Astrocyte of the spinal cord (primary cell): ENCODE measurements at regions not wholly inside any gene's neighbourhood (a gene's known extent, or its start where the extent isn't known, plus 50 kb on each side); places are given as distances from the start of the nearest gene placed in this dataset.
A peak's percentile ranks its signal among the peaks of the same experiment; 100 is the strongest.
"Not testable (repeated sequence)": the region's sequence is repeated elsewhere in the genome, so short reads cannot be mapped to it uniquely, and the experiment has no call there.

Source experiments
- DNase-seq: peaks from one replicate; pipeline ENCODE4 v3.0.0; 2011; ENCODE audit warnings: low read depth, low spot score
- H3K4me3 ChIP-seq: 2 replicates; pipeline ENCODE4 v1.5.1; 2011; ENCODE audit warnings: low read depth, mild to moderate bottlenecking, low read length, moderate library complexity
- in situ Hi-C: cut with HindIII; loops from 2 replicates; pipeline ENCODE4 v1.10.0; 2017; ENCODE audit warnings: low sequenced_read_pairs
- TF ChIP-seq, protein P1 (sequence below): IDR thresholded peaks from 2 replicates; pipeline ENCODE4 v1.5.1; 2012; ENCODE audit warnings: low read depth, mild to moderate bottlenecking, low read length, inconsistent platforms

DNA sequence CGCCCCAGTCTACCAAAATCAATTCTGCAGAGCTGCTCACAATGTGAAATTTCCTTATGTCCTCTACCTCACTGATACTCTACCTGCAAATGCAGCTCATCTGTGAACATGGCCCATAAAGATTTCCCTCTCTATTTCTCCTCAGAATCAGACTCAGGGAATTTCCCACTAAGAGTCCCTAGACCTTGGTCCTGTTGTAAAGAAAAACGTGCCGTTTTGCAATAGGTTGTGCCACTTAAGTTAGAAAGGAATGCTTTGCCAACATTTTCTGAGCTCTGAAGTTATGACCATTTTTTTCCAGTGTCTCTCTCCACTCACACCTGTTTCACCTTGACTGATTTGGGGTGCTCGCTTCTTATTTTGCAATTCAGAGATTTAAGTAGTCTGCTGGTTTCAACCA is 100.7 kb downstream of the SPDYE17 start:
- H3K4me3 ChIP-seq, DNase-seq, in situ Hi-C loops: not testable (repeated sequence)

DNA sequence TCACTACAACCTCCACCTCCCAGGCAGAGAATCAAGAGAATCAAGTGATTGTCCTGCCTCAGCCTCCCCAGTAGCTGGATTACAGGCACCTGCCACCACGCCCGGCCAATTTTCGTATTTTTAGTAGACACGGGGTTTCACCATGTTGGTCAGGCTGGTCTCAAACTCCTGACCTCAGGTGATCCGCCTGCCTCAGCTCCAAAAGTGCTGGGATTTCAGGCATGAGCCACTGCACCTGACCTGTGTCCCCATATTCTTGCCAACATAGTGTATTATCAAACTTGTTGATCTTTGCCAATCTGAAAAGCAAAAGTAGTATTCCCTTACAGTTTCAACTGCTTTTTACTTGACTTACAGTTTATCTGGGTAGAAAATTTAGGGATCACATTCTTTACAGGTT is 101.7 kb downstream of the SPDYE17 start:
- in situ Hi-C loops, DNase-seq: not testable (repeated sequence)

DNA sequence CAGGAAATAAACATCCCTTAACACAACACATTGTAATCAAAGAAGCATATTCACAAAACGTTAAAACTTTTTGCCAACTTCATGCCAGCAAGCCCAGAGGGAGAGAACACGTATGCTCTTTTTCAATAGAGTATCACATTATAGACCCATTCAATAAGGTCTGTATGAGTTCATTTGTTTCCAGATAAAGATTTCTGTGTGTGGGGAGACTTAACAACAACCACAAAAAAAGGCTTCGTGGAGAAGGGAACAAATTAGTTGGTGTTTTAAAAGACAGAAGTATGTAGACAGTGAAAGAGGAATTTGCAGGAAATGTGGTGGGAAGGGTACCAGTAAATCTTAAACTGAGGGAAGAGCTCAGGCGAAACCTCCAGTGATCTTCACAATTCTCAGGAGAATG is 103.4 kb downstream of the SPDYE17 start:
- in situ Hi-C loops, DNase-seq, H3K4me3 ChIP-seq: not testable (repeated sequence)

More for the DNA sequence above, 101.7 kb downstream of the SPDYE17 start:
- H3K4me3 ChIP-seq, result not testable (repeated sequence)

DNA sequence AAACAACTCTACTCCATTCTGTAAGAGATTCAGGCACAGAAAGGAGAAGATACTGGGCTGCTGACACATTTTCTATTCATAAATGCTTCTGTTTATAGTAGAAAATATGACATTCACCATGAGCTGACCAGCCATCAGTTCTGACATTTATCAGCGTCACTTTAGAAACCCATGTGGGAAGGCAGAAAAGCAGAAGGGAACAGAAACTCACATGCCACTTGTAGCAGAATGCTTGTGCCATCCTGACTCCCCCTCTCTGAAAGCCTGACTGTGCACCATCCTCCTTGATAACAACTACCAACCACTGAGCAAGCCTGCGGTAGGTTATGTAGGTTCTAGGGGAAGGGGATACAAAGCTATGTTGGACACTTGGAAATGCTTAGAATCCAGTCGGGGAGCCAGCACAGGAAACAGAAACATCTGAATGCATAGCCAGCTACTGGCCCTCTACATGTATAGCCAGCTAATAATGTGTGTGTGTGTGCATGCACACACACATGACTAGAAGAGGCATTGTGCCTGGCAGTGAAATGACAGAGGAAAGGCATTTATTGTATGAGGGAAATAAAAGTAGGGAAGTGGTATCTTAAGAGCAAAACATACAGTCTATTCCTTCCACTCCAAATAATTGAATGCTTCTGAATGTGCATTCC is 104.3 kb downstream of the SPDYE17 start:
- in situ Hi-C loops, H3K4me3 ChIP-seq, DNase-seq: not testable (repeated sequence)

DNA sequence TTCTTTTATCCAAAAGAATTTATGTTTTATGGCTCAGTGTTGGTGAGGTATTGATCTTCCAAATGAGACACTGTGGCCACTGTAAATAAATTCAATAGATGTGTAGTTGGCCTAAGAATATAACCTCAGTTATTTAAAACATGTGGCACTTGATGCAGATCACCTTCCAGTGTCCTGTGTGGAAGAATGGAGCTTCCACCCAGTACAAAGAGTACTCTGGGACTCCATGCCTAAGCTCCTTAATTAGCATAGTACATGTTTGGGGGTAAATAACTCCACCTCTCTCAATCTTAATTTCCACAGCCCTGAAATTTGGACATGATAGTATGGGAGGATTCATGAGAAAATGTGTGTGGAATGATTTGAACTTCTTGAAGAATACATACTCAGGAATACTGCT is 105.7 kb downstream of the SPDYE17 start:
- in situ Hi-C loops, H3K4me3 ChIP-seq, DNase-seq: not testable (repeated sequence)

DNA sequence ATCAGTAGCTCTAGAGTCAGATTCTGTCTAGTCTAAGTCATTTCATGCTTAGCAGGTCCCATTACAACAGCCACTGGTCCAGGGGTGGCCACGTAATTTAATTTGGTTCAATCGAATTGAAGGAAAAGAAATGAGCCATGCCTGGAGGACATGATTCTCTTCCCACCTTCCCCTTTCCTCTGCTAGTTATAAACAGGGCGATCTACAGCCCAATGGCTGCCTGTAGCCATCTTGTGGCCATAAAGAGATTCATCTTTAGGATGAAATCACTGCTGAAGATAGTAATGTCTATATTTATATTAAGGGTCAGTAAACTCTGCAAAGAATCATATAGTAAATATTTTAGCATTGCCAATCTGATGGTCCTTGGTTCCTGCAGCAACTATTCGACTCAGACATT is 107.4 kb downstream of the SPDYE17 start:
- H3K4me3 ChIP-seq, in situ Hi-C loops, DNase-seq: not testable (repeated sequence)
- TF ChIP-seq, protein P1, sequence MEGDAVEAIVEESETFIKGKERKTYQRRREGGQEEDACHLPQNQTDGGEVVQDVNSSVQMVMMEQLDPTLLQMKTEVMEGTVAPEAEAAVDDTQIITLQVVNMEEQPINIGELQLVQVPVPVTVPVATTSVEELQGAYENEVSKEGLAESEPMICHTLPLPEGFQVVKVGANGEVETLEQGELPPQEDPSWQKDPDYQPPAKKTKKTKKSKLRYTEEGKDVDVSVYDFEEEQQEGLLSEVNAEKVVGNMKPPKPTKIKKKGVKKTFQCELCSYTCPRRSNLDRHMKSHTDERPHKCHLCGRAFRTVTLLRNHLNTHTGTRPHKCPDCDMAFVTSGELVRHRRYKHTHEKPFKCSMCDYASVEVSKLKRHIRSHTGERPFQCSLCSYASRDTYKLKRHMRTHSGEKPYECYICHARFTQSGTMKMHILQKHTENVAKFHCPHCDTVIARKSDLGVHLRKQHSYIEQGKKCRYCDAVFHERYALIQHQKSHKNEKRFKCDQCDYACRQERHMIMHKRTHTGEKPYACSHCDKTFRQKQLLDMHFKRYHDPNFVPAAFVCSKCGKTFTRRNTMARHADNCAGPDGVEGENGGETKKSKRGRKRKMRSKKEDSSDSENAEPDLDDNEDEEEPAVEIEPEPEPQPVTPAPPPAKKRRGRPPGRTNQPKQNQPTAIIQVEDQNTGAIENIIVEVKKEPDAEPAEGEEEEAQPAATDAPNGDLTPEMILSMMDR, result peak; percentile 28

DNA sequence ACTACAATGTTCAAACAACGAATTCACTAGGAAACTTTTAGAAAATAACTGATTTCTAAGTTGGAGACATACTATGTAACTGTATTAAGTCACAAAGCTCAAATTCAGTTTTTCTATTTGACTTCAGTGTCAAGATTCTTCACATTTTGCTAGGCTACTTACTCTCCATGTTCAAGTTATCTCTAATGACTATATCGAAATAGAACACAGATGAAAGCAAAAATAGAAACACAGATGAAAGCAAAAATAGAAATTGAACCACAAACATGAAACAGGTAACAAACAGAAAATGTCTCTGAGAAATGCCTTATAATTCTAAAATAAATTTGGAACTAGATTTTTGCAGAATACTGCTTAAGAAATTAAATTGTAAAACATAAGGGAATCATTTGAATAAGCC is 113.5 kb downstream of the SPDYE17 start:
- in situ Hi-C loops, H3K4me3 ChIP-seq, DNase-seq: not testable (repeated sequence)

DNA sequence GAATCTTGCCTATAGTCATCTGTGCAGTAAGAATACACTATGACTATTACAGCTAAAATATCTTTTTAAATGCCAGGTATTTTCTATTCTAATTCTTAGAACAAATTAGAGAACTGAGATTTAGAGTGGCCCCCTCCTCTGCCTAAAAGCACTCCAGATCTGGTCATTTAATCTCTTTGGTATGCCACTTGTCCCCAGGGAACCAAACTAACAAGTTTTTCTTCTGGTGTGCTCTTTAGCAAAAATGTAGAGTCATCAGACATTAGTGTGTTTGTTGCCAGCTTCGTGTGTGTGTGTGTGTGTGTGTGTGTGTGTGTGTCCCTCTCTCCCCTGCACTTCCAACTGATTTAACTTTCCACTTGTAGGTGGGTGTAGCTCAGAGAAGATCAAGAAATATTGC is 117.8 kb downstream of the SPDYE17 start:
- DNase-seq, in situ Hi-C loops, H3K4me3 ChIP-seq: not testable (repeated sequence)

DNA sequence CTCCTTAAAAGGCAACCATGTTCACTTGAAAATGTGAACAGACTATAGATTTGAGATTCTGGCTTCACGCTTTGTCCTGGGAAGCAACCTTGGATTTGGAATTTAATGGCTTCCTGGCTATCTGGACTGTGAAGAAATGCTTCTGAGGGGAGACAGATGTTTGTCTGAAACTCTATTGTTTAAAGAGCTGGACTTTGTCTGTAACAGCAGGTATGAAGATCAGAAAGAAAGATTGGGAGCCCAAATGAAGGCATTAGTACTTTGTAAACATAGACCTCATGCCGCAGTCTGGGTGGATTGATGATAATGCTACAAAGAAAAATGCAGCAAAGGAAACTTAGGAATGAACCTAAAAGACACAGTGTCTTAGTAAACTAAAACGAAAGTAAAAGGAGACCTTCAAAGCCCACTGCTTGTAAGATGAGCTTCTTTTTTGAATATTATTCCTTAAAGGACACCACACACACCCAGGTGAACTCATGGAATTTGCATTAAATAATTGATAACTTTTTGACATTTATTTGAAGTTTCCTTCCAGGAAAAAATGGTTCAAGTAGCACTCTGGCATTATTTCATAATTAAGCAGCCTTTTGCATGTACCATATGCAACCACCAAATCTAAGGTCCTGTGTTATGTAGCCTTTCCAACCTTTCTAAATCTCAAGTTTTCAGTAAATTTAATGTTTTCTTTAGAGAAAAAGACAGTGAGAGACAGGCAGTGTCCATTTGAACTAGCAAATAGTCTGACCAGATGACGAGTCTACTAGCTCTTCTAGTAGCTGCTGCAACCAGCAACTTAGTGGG is 119.9 kb downstream of the SPDYE17 start:
- in situ Hi-C loops, H3K4me3 ChIP-seq: not testable (repeated sequence)
- DNase-seq, result peak; percentile 11

DNA sequence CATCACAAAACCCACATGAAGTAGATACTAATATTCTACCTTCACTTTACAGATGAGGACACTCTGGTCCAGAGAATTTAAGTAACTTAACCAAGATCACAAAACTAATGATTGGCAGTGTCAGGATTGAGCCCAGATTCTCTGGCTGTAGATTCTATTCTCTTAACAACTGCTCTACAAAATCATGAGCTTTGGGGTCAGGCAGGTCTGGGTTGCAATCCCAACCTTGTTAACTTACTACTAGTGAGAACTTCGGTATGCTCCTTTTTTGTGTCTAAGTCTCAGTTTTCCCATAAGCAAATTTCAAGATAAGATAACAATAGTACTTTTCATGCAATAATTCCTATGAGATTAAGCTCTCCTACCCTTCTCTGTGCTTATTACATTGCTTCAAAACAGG is 127.5 kb downstream of the SPDYE17 start:
- H3K4me3 ChIP-seq, result not testable (repeated sequence)

DNA sequence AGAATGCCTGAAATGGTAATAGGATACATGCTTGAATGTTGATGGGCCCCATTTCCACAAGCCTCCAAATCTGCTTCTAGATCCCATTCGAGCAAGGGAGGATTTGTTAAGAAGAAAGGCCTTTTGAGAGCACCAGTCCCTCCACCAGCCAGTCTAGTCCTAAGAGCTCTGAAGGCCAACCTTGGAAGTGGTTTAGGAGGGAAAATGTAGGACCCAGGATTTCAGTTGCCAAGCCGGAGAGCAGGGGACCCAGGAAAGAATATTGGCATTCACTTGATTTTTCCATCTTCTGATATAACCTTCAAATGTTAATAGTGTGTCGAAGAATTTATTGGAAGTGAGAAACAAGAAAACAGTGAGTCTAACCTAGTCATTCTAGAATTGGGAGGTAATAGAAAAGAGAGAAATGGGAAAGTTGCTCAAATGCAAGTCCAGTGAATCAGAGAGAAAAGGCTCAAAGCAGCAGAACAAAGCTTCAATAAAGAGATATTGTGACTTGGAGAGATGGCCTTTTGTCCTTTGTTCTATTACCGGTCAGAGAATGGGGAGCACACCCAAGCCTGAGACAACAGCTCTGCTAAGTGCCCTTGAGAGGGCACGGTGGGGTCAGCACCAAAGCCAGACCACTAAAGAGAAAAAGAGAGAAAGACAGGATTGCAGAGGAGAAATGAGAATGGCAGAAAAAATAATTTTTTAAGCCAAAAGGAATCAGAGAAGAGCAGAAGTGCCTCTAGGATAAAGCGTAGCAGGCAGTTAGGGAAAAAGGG is 130.0 kb downstream of the SPDYE17 start:
- H3K4me3 ChIP-seq, DNase-seq, in situ Hi-C loops: not testable (repeated sequence)

More for the DNA sequence above, 127.5 kb downstream of the SPDYE17 start:
- in situ Hi-C loops, DNase-seq: not testable (repeated sequence)

DNA sequence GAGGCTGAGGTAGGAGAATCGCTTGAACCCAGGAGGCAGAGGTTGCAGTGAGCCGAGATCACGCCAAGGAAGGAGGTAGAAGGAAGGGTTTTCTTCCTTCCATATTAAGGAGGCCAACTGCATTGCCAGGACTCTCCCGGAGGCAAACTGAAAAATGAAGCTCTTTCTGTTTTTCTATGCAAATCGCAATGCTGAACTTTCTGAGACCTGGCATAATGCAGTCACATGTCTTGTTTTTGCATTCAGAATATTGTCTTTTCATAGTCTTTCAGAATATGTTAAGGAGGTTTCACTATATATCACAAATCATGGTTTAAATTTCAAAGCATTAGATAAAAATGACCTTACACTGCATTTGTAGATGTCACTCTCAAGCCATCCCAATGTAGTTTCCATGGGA is 133.4 kb downstream of the SPDYE17 start:
- H3K4me3 ChIP-seq, result not testable (repeated sequence)

DNA sequence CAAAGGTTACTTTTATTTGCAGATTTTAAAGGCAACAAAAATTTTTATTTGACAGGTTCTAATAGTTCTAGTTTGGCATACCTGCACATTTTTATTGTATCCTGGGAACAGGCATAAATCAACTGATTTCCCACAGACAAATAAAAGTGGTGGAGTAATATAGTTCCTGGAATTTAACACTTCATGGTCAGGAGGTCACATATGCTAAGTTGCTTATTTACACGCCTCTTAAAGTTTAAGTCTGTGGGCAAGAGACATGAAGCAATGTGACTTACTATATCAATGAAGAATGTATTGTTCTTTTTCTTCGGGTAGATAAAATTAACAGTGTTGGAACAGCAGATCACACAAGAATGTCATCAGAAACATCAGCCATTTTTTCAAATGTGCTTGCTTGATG is 135.2 kb downstream of the SPDYE17 start:
- peak; percentile 34 for DNase-seq
- in situ Hi-C loops, result not testable (repeated sequence)

More for the DNA sequence above, 133.4 kb downstream of the SPDYE17 start:
- DNase-seq, in situ Hi-C loops: not testable (repeated sequence)

DNA sequence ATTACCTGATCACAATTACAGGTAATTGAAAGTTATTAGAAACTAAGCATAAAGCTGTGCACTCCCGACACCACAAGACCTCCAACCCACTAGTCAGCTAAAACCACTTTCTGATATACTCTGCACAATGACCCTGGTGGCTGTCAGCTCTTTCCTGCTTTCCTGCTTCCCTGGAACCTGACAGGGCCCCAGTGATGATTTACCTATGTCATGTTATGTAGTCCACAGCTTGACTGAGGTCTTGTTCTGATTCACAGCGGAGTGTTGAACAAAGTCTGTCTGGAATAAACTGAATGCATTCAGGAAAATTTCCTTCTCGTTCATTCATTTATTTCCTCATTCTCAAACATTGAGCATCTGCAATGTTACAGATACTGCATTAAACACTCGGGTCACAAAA is 136.5 kb downstream of the SPDYE17 start:
- H3K4me3 ChIP-seq, DNase-seq, in situ Hi-C loops: not testable (repeated sequence)

More for the DNA sequence above, 135.2 kb downstream of the SPDYE17 start:
- not testable (repeated sequence) for H3K4me3 ChIP-seq

DNA sequence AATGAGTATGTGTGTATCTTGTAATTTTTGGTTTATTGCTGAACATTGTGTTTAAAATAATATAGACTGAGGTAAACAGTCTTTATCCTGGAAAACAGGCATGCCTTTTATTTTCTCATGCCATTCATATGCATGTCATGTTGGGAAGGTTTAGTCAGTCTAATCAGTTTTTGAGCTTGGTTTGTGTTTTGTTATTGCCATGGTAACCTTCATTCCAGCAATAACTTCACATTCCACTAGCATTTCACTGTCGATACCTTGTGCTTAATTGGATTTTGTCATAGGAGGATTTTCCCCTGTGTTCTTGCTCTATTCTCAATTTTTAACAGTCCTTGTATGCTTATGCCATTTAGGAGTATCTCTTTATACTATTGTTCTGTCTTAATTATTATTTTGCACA is 140.4 kb downstream of the SPDYE17 start:
- in situ Hi-C loops, DNase-seq: not testable (repeated sequence)

DNA sequence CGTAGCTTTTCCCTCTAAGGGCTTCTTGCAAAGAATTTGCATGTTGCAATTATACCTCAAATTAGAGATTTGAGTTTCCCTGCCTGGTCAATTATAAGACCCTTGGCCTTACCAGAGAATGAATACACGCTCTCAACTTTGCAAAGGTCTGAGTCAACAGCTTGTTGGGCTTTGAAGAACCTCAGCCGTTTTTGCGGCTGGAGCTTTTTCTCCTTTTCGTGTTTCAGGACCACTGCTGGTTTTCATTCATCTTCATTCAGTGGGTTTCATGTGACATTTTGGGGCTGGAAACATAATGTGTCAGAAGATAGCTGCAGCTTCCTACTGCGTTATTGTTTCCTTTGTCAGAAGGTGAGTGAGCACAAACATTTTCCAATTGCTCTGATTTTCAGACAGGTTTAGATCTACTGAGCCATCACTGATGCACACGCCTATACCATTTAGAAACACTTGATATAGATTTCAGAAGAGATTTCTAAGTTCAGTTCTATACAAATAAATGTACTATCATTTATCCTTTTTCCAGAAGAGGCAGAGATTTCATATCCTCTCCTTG is 152.3 kb downstream of the SPDYE17 start:
- in situ Hi-C loops, H3K4me3 ChIP-seq, DNase-seq: not testable (repeated sequence)

More for the DNA sequence above, 140.4 kb downstream of the SPDYE17 start:
- not testable (repeated sequence) for H3K4me3 ChIP-seq
